ENCODE measurements at regions not wholly inside any gene's neighbourhood (a gene's known extent, or its start where the extent isn't known, plus 50 kb on each side); places are given as distances from the start of the nearest gene placed in this dataset.

DNA sequence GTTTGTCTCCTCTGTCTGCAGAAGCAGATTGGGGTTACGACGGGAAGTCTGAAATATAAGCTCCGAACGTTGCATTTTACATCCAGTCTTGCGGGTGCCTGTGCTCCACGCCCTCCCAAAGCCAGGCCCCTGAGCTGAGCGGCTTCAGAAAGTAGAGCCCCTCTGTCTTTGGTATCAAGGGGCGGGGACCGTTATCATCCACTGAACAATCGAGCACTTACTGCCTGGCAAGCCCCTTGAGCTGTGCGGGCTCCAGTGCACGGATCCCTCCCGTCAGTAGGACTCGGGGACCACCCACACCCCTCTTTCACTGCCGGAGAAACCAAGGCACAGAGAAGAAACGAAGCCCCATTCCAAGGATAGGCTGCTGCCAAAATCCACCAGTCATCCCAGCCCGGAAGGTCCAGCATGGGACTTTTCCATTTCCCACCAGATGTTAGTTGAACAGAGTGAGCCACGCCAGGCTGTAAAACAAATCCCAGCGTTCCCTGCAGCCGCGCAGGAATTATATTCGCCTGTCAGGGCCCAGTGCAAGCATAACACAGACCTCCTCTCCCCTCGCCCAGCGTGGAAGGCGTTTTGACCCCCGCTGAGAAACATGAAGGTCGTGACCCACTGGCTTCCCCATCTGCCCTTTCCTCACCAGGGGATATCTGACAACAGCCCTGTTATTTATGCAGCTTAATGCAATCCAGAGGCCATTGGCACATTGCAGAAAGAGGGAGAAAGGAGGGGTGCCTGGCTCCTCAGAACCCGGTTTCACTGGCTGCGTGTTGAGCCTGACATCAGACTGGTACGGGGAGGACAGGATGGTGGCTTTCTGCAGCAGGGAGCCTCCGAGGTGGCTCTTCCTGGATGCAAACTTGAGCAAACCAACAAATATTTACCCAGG is 212.2 kb upstream of the FOXF1 start:
- TF ChIP-seq, protein P1, sequence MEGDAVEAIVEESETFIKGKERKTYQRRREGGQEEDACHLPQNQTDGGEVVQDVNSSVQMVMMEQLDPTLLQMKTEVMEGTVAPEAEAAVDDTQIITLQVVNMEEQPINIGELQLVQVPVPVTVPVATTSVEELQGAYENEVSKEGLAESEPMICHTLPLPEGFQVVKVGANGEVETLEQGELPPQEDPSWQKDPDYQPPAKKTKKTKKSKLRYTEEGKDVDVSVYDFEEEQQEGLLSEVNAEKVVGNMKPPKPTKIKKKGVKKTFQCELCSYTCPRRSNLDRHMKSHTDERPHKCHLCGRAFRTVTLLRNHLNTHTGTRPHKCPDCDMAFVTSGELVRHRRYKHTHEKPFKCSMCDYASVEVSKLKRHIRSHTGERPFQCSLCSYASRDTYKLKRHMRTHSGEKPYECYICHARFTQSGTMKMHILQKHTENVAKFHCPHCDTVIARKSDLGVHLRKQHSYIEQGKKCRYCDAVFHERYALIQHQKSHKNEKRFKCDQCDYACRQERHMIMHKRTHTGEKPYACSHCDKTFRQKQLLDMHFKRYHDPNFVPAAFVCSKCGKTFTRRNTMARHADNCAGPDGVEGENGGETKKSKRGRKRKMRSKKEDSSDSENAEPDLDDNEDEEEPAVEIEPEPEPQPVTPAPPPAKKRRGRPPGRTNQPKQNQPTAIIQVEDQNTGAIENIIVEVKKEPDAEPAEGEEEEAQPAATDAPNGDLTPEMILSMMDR (IDR thresholded peaks at IDR 0.05) = no peak
- TF ChIP-seq POLR2A (IDR thresholded peaks at IDR 0.05) = no peak
